Hepatocyte (in vitro differentiated cells): ENCODE measurements at regions not wholly inside any gene's neighbourhood (a gene's known extent, or its start where the extent isn't known, plus 50 kb on each side); places are given as distances from the start of the nearest gene placed in this dataset.

ENCODE experiments used
- DNase-seq: peaks from one replicate; pipeline ENCODE4 v3.0.0-alpha.2; 2016; ENCODE audit warnings: low spot score
- H2AFZ ChIP-seq: fragments of 200-600 bp; sonication (generic); 2 replicates; pipeline ENCODE4 v1.6.0; 2016; ENCODE audit warnings: antibody characterized with exemption, mild to moderate bottlenecking
- H3K27ac ChIP-seq: fragments of 200-600 bp; sonication (generic); 2 replicates; pipeline ENCODE4 v1.5.1; 2016; ENCODE audit warnings: mild to moderate bottlenecking
- H3K27me3 ChIP-seq: fragments of 200-600 bp; sonication (generic); 2 replicates; pipeline ENCODE4 v1.6.1; 2016
- H3K36me3 ChIP-seq: fragments of 200-600 bp; sonication (generic); replicated peaks from 2 replicates; pipeline ENCODE4 v1.5.1; 2016; ENCODE audit warnings: low read depth; ENCODE audit not compliant: insufficient read depth
- H3K4me1 ChIP-seq: fragments of 200-600 bp; sonication (generic); 2 replicates; pipeline ENCODE4 v1.5.1; 2016; ENCODE audit warnings: mild to moderate bottlenecking, moderate library complexity; ENCODE audit not compliant: insufficient read depth
- H3K4me2 ChIP-seq: fragments of 200-600 bp; sonication (generic); 2 replicates; pipeline ENCODE4 v1.6.0; 2016
- H3K4me3 ChIP-seq: fragments of 200-600 bp; sonication (generic); 2 replicates; pipeline ENCODE4 v1.5.1; 2016; ENCODE audit warnings: mild to moderate bottlenecking
- H3K79me2 ChIP-seq: fragments of 200-600 bp; sonication (generic); 2 replicates; pipeline ENCODE4 v1.6.0; 2017; ENCODE audit warnings: mild to moderate bottlenecking
- H3K9me2 ChIP-seq: fragments of 200-600 bp; sonication (generic); replicated peaks from 2 replicates; pipeline ENCODE4 v1.6.0; 2017; ENCODE audit warnings: mild to moderate bottlenecking; ENCODE audit not compliant: insufficient read depth
- H3K9me3 ChIP-seq: fragments of 200-600 bp; sonication (generic); 2 replicates; pipeline ENCODE4 v1.5.1; 2016; ENCODE audit warnings: low read depth, mild to moderate bottlenecking
- H4K20me1 ChIP-seq: fragments of 200-600 bp; sonication (generic); 2 replicates; pipeline ENCODE4 v1.6.0; 2016; ENCODE audit warnings: mild to moderate bottlenecking; ENCODE audit not compliant: insufficient read depth, poor library complexity, severe bottlenecking
- EZH2 ChIP-seq: fragments of 200-600 bp; sonication (generic); IDR thresholded peaks from 2 replicates; pipeline ENCODE4 v1.6.1; 2016; ENCODE audit warnings: antibody characterized with exemption, mild to moderate bottlenecking, borderline replicate concordance
- EZH2phosphoT487 ChIP-seq: fragments of 200-600 bp; sonication (generic); IDR thresholded peaks from one replicate; pipeline ENCODE4 v1.6.1; 2018; ENCODE audit warnings: antibody characterized with exemption, mild to moderate bottlenecking, low read depth, moderate library complexity; ENCODE audit not compliant: unreplicated experiment, severe bottlenecking
- WGBS: methylation state at CpG from one replicate; pipeline ENCODE4 v1.1.6; 2016; ENCODE audit warnings: low lambda C conversion rate; ENCODE audit errors: missing lambda C conversion rate; 5-methylcytosine and 5-hydroxymethylcytosine counted together
- TF ChIP-seq, protein P1 (sequence below): fragments of 200-600 bp; sonication (generic); IDR thresholded peaks from 2 replicates; pipeline ENCODE4 v1.5.1; 2016; ENCODE audit warnings: antibody characterized with exemption, mild to moderate bottlenecking; ENCODE audit not compliant: poor library complexity

DNA sequence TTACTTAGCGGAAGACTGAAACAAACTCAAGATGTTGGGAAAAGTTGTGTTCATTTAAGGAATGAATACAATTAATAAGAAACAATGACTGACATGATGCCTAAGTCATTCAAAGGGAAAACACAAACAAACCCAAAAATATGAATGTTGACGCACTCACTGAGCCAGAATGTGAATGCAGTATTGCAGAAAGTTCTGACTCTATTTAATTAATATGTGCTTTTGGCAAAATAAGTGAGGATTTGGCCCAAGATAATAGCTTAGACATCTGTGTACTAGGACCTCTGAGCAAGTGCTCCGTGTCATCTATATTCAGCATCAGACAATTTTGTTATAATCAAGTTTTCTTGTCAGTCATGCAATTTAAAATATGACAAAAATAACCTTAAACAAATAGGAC lies 1138.8 kb upstream of the NXPH2 start:
- DNase-seq = no peak
- Histone ChIP-seq H3K27ac (no peak overlapping the region), H3K4me3 (no peak overlapping the region), H4K20me1 (no peaks in the 10 kb centered on the region), H3K4me2 (no peak overlapping the region), H3K4me1 (no peaks in the 10 kb centered on the region), H3K9me2 (no peaks in the 10 kb centered on the region), H3K27me3 (no peaks in the 10 kb centered on the region), H3K36me3 (no peaks in the 10 kb centered on the region), H3K9me3 (no peaks in the 10 kb centered on the region), H2AFZ (no peak overlapping the region), H3K79me2 (no peaks in the 10 kb centered on the region)
- TF ChIP-seq EZH2phosphoT487 (no peak), EZH2 (no peak)
- TF ChIP-seq, protein P1, sequence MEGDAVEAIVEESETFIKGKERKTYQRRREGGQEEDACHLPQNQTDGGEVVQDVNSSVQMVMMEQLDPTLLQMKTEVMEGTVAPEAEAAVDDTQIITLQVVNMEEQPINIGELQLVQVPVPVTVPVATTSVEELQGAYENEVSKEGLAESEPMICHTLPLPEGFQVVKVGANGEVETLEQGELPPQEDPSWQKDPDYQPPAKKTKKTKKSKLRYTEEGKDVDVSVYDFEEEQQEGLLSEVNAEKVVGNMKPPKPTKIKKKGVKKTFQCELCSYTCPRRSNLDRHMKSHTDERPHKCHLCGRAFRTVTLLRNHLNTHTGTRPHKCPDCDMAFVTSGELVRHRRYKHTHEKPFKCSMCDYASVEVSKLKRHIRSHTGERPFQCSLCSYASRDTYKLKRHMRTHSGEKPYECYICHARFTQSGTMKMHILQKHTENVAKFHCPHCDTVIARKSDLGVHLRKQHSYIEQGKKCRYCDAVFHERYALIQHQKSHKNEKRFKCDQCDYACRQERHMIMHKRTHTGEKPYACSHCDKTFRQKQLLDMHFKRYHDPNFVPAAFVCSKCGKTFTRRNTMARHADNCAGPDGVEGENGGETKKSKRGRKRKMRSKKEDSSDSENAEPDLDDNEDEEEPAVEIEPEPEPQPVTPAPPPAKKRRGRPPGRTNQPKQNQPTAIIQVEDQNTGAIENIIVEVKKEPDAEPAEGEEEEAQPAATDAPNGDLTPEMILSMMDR = no peak
- whole genome bisulfite sequencing = 96% methylated on average over 3 of the region's 3 CpGs

DNA sequence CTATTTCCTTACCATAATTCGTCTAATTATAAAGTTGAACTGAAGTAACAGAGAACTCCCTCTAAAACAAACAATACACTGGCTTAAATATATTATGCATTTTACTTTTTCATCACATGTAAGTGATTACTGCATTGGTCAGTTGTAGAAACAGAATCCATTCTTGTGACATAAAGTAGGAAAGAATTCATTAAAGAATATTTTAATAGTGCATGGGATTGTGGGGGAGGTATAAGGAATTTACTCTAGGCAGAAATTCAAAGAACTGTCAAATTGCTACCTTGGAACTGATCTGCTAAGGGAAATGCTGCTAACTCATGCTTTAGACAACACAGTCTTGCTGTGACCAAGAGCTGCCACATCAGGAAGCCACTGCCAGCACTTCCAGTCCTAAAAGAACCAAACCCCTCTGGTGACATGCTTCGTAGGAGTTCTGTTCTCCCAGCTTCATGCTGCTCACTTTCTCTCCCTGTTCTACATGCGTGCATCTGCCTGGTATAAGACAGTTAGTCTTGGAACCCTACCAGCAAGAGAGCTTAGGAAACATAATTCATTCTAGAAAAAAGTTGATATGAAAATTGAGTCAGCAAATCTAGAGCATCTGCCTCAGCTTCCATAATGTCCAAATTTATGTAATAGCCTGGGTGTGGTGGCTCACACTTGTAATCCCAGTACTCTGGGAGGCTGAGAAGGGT lies 1137.6 kb upstream of the NXPH2 start:
- Histone ChIP-seq H3K27me3 (no peaks in the 10 kb centered on the region), H3K9me3 (no peaks in the 10 kb centered on the region), H3K9me2 (no peaks in the 10 kb centered on the region), H3K27ac (no peak overlapping the region), H3K79me2 (no peaks in the 10 kb centered on the region), H2AFZ (no peak overlapping the region), H3K4me2 (no peak overlapping the region), H3K36me3 (no peaks in the 10 kb centered on the region), H3K4me3 (no peak overlapping the region), H3K4me1 (no peaks in the 10 kb centered on the region), H4K20me1 (no peaks in the 10 kb centered on the region)
- WGBS = 95% methylated on average over 3 of the region's 3 CpGs
- TF ChIP-seq EZH2phosphoT487 (no peak), EZH2 (no peak)
- TF ChIP-seq, protein P1 = no peak
- no peak for DNase-seq

DNA sequence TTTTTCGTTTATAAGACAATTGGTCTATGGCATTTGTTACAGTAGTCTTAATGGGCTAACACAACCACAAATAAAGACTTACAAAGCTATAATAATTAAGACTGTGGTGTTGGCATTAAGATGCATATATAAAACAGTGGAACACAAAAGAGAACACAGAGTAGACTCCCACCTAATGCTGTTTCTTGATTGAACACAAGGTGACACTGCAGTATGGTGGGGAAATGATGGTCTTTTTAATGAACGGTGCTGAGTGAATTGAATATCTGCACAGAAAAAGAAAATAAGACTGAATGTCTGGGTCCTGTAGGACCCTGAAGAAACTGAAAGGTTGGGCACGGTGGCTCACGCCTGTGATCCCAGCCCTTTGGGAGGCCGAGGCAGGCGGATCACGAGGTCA lies 1136.6 kb upstream of the NXPH2 start:
- DNase-seq = no peak
- H3K36me3 ChIP-seq = no peaks in the 10 kb centered on the region
- WGBS = 88% methylated on average over 7 of the region's 7 CpGs
- H3K27me3 ChIP-seq = no peaks in the 10 kb centered on the region
- H3K9me2 ChIP-seq = no peaks in the 10 kb centered on the region
- TF ChIP-seq, protein P1 = no peak
- TF ChIP-seq EZH2phosphoT487 = no peak
- TF ChIP-seq EZH2 = no peak
- H3K79me2 ChIP-seq = no peaks in the 10 kb centered on the region
- no peak overlapping the region for H3K4me3 ChIP-seq
- H3K4me2 ChIP-seq = no peak overlapping the region
- no peaks in the 10 kb centered on the region for H3K9me3 ChIP-seq
- H3K4me1 ChIP-seq = no peaks in the 10 kb centered on the region
- H3K27ac ChIP-seq = no peak overlapping the region
- no peaks in the 10 kb centered on the region for H4K20me1 ChIP-seq
- no peak overlapping the region for H2AFZ ChIP-seq
